IMR-90 (cell line): ENCODE measurements at regions not wholly inside any gene's neighbourhood (a gene's known extent, or its start where the extent isn't known, plus 50 kb on each side); places are given as distances from the start of the nearest gene placed in this dataset.

Source experiments
- CEBPB ChIP-seq: IDR thresholded peaks from 2 replicates; pipeline ENCODE4 v1.6.1; 2012; ENCODE audit warnings: low read depth, low read length, improper control_type of control experiment
- CTCF ChIP-seq: conservative IDR thresholded peaks from 2 replicates; pipeline ENCODE4 v1.5.1; 2012; ENCODE audit warnings: mild to moderate bottlenecking, low read depth, low read length, improper control_type of control experiment
- ELK1 ChIP-seq: fragments of 150-350 bp; IDR thresholded peaks from 2 replicates; pipeline ENCODE4 v1.6.1; 2016; ENCODE audit warnings: low read depth, mild to moderate bottlenecking, low read length, moderate library complexity, borderline replicate concordance
- FOS ChIP-seq: fragments of 150-350 bp; IDR thresholded peaks from 2 replicates; pipeline ENCODE4 v1.6.1; 2016; ENCODE audit warnings: low read depth, low read length
- NFE2L2 ChIP-seq: fragments of 150-350 bp; IDR thresholded peaks from 2 replicates; pipeline ENCODE4 v1.6.1; 2016; ENCODE audit warnings: low read depth, mild to moderate bottlenecking, low read length
- POLR2A ChIP-seq: IDR thresholded peaks from 2 replicates; pipeline ENCODE4 v1.6.1; 2012; ENCODE audit warnings: mild to moderate bottlenecking, low read depth, low read length
- RAD21 ChIP-seq: IDR thresholded peaks from 2 replicates; pipeline ENCODE4 v1.6.1; 2012; ENCODE audit warnings: low read length, improper control_type of control experiment

- TF ChIP-seq POLR2A (no peak), ELK1 (no peak), CTCF (no peak), NFE2L2 (no peak), FOS (no peak), CEBPB (no peak), RAD21 (no peak)
Measured at GRCh38 chr5:158433634-158434033, 574.7 kb upstream of the CLINT1 start.
